Lower leg skin (tissue), 4 donors: ENCODE measurements at regions not wholly inside any gene's neighbourhood (a gene's known extent, or its start where the extent isn't known, plus 50 kb on each side); places are given as distances from the start of the nearest gene placed in this dataset.

Source experiments
- DNase-seq, 2 donors: peaks; one replicate each; pipeline ENCODE4 v3.0.0-alpha.2; 2019; ENCODE audit warnings: low spot score in 2 of 2
- H3K4me3 ChIP-seq: fragments of 200-600 bp; sonication (generic); 2 replicates; pipeline ENCODE4 v1.5.1; 2017; ENCODE audit warnings: mild to moderate bottlenecking, low read depth; ENCODE audit not compliant: poor library complexity, severe bottlenecking
- CTCF ChIP-seq, 3 donors: fragments of 450-650 bp; IDR thresholded peaks; one replicate each; pipeline ENCODE4 v1.5.1; 2016; ENCODE audit warnings: antibody characterized with exemption in 3 of 3, mild to moderate bottlenecking in 3 of 3, moderate library complexity in 2 of 3
- POLR2A ChIP-seq, 2 donors: fragments of 450-650 bp; IDR thresholded peaks; one replicate each; pipeline ENCODE4 v1.6.1; 2016 to 2017; ENCODE audit warnings: antibody characterized with exemption in 2 of 2, mild to moderate bottlenecking in 1 of 2, moderate library complexity in 1 of 2
- WGBS, 2 donors: methylation state at CpG; one replicate each; pipeline ENCODE4 v1.1.5; 2018; 5-methylcytosine and 5-hydroxymethylcytosine counted together
- intact Hi-C: fragments of 100-400 bp; cut with DNase I; formaldehyde crosslinking; loops from one replicate; pipeline ENCODE4 v1.15.0; 2023; ENCODE audit warnings: low total_unique reads

- DNase-seq = no peak
- H3K4me3 ChIP-seq = no peak overlapping the region
- TF ChIP-seq POLR2A (IDR thresholded peaks at IDR 0.05) (no peak), CTCF (IDR thresholded peaks at IDR 0.05) (no peak)
- intact Hi-C loops = no loop called here
Observed at GRCh38 chr5:110013017-110013416, 323.3 kb downstream of the MAN2A1 start.

- no peak for DNase-seq
- no peak overlapping the region for H3K4me3 ChIP-seq
- intact Hi-C loops = no loop called here
- no peak for TF ChIP-seq CTCF (IDR thresholded peaks at IDR 0.05)
- no peak for TF ChIP-seq POLR2A (IDR thresholded peaks at IDR 0.05)
- 93 to 96% methylated on average over 2 of the region's 2 CpGs for WGBS, 2 donors
Observed at GRCh38 chr5:110017854-110018253, 328.1 kb downstream of the MAN2A1 start.

- intact Hi-C loops = no loop called here
- TF ChIP-seq CTCF (IDR thresholded peaks at IDR 0.05) (no peak), POLR2A (IDR thresholded peaks at IDR 0.05) (no peak)
- H3K4me3 ChIP-seq = no peak overlapping the region
- WGBS, 2 donors = 87 to 88% methylated on average over 4 of the region's 5 CpGs
- DNase-seq = no peak
Observed at GRCh38 chr5:110018509-110018908, 328.8 kb downstream of the MAN2A1 start.

- intact Hi-C loops = no loop called here
- no peak for DNase-seq
- TF ChIP-seq POLR2A (IDR thresholded peaks at IDR 0.05) = no peak
- no peak for TF ChIP-seq CTCF (IDR thresholded peaks at IDR 0.05)
- H3K4me3 ChIP-seq = no peak overlapping the region
- 82 to 95% methylated on average over 6 of the region's 6 CpGs for WGBS, 2 donors
Observed at GRCh38 chr5:110019119-110019518, 329.4 kb downstream of the MAN2A1 start.

- no peak for DNase-seq
- TF ChIP-seq CTCF (IDR thresholded peaks at IDR 0.05) (no peak), POLR2A (IDR thresholded peaks at IDR 0.05) (no peak)
- no peak overlapping the region for H3K4me3 ChIP-seq
- intact Hi-C loops = no loop called here
- WGBS, 2 donors = 88 to 91% methylated on average over 4 of the region's 4 CpGs
Observed at GRCh38 chr5:110019780-110020179, 330.1 kb downstream of the MAN2A1 start.

GRCh38 chr5:110021251-110021650 is 331.5 kb downstream of the MAN2A1 start:
- no peak overlapping the region for H3K4me3 ChIP-seq
- no peak for DNase-seq
- TF ChIP-seq POLR2A (IDR thresholded peaks at IDR 0.05) (no peak), CTCF (IDR thresholded peaks at IDR 0.05) (no peak)
- intact Hi-C loops = no loop called here
- WGBS, 2 donors = 94 to 95% methylated on average over 3 of the region's 3 CpGs
